ENCODE measurements at regions not wholly inside any gene's neighbourhood (a gene's known extent, or its start where the extent isn't known, plus 50 kb on each side); places are given as distances from the start of the nearest gene placed in this dataset.

DNA sequence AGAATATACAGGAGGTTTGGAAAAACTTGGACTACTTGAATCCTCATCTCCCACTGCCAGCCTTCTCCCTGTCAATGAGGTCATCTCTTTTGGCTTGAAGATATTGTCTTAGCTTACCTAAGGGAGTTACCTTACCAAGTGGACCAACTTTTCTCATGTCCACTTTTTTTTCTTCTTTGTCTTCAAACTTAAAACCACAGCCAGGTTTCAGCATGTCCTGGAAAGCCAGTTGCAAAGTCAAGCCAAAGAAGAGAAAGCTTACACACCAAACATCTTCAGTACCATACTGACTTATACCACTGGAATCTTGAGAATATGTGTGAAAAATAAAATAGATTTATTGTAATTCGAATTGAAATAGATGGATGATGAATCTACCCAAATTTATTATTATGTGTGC, 520.5 kb downstream of the HTR7 start:
- no peaks in the 10 kb centered on the region for H3K4me1 Mint-ChIP-seq (ENCODE audit: low read depth)

DNA sequence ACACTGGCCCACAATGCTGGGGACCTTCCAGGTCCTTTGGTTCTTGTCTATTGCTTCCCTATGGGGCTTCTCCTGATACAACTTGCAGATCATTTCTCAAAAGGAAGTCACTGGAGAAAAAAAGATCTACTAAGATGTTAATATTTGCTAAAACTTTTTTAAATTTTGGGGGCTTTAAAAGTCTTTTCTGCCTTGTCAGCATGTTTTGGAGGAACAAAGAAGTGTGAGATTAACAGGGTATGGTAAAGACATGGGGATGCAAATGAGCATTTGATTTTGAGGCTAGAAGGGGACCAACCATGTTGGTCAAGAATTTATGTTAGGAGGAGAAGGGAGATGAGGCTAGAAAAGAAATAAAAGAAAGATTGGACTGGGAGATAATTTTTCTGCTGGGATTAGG, 515.4 kb downstream of the HTR7 start:
- no peaks in the 10 kb centered on the region for H3K27me3 Mint-ChIP-seq (ENCODE audit: insufficient read depth)
- no peaks in the 10 kb centered on the region for H3K9me3 Mint-ChIP-seq
- H3K4me1 Mint-ChIP-seq (ENCODE audit: low read depth), result no peaks in the 10 kb centered on the region
- DNase-seq (ENCODE audit: low spot score), result no peak
- H3K36me3 Mint-ChIP-seq (ENCODE audit: low read depth), result no peaks in the 10 kb centered on the region
- no peak overlapping the region for H3K4me3 Mint-ChIP-seq
- no peak overlapping the region for H3K27ac Mint-ChIP-seq
- intact Hi-C loops (cut with micrococcal nuclease), result no loop called here

More for the DNA sequence above, 520.5 kb downstream of the HTR7 start:
- H3K36me3 Mint-ChIP-seq (ENCODE audit: low read depth), result no peaks in the 10 kb centered on the region
- no peaks in the 10 kb centered on the region for H3K9me3 Mint-ChIP-seq
- H3K27me3 Mint-ChIP-seq (ENCODE audit: insufficient read depth), result no peaks in the 10 kb centered on the region
- no peak for DNase-seq (ENCODE audit: low spot score)
- intact Hi-C loops (cut with micrococcal nuclease), result no loop called here
- H3K4me3 Mint-ChIP-seq, result no peak overlapping the region
- no peak overlapping the region for H3K27ac Mint-ChIP-seq

- Mint-ChIP-seq H3K36me3 (ENCODE audit: low read depth) (no peaks in the 10 kb centered on the region), H3K27ac (no peak overlapping the region), H3K9me3 (no peaks in the 10 kb centered on the region), H3K4me1 (ENCODE audit: low read depth) (no peaks in the 10 kb centered on the region), H3K4me3 (no peak overlapping the region), H3K27me3 (ENCODE audit: insufficient read depth) (peaks cover 3% of the 10 kb centered on the region)
- intact Hi-C loops (cut with micrococcal nuclease), result no loop called here
- no peak for DNase-seq (ENCODE audit: low spot score)
These were observed 513.6 kb downstream of the HTR7 start for GRCh38 chr10:90344226-90344625.

DNA sequence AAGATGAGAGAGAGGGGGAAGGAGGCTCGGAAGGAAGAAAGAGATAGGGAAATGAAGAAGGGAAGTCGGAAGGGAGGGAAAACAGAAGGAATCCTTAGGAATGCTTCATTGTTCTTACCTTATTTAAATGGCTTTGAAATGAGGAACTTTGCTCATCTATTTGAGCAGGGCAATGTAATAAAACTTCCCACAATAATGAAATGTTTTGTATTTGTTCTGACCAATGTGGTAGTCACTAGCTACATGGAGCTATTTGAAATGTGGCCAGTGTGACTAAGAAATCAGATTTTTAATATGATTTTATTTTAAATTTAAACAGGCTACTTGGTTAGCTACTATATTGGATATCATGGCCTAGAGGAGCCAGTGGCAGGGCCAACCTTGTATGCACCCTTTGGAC, 510.6 kb downstream of the HTR7 start:
- H3K9me3 Mint-ChIP-seq, result no peaks in the 10 kb centered on the region
- DNase-seq (ENCODE audit: low spot score), result no peak
- intact Hi-C loops (cut with micrococcal nuclease), result no loop called here
- H3K4me3 Mint-ChIP-seq, result no peak overlapping the region
- H3K36me3 Mint-ChIP-seq (ENCODE audit: low read depth), result no peaks in the 10 kb centered on the region
- H3K4me1 Mint-ChIP-seq (ENCODE audit: low read depth), result no peaks in the 10 kb centered on the region
- peaks cover 3% of the 10 kb centered on the region for H3K27me3 Mint-ChIP-seq (ENCODE audit: insufficient read depth)
- no peak overlapping the region for H3K27ac Mint-ChIP-seq

DNA sequence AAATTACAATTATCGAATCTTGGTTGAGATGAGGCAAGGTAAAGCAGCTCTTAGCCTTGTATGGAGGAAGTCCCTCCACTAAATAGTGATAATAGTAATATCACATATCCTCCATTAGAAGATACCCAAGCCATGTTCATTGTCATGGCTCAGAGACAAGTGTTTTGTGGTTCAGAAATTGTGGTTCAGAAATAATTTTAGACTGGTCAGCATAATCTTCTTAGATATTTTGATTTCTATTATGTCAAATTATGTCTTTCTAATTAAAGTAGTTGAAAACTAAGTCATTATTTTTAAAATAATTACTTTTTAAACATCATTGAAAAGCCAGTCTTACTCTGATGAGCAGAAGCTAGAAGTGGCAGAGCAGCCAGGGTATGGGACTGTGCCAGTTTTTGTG, 507.7 kb downstream of the HTR7 start:
- Mint-ChIP-seq H3K36me3 (ENCODE audit: low read depth) (no peaks in the 10 kb centered on the region), H3K27ac (no peak overlapping the region), H3K27me3 (ENCODE audit: insufficient read depth) (peaks cover 3% of the 10 kb centered on the region), H3K9me3 (no peaks in the 10 kb centered on the region), H3K4me1 (ENCODE audit: low read depth) (no peaks in the 10 kb centered on the region), H3K4me3 (no peak overlapping the region)
- no peak for DNase-seq (ENCODE audit: low spot score)
- intact Hi-C loops (cut with micrococcal nuclease), result no loop called here

- H3K27me3 Mint-ChIP-seq (ENCODE audit: insufficient read depth), result peaks cover 4% of the 10 kb centered on the region
- H3K4me1 Mint-ChIP-seq (ENCODE audit: low read depth), result no peaks in the 10 kb centered on the region
- H3K36me3 Mint-ChIP-seq (ENCODE audit: low read depth), result no peaks in the 10 kb centered on the region
- no peak overlapping the region for H3K27ac Mint-ChIP-seq
- intact Hi-C loops (cut with micrococcal nuclease), result no loop called here
- no peak for DNase-seq (ENCODE audit: low spot score)
- no peaks in the 10 kb centered on the region for H3K9me3 Mint-ChIP-seq
- no peak overlapping the region for H3K4me3 Mint-ChIP-seq
These were observed 505.6 kb downstream of the HTR7 start for GRCh38 chr10:90352288-90352687.

DNA sequence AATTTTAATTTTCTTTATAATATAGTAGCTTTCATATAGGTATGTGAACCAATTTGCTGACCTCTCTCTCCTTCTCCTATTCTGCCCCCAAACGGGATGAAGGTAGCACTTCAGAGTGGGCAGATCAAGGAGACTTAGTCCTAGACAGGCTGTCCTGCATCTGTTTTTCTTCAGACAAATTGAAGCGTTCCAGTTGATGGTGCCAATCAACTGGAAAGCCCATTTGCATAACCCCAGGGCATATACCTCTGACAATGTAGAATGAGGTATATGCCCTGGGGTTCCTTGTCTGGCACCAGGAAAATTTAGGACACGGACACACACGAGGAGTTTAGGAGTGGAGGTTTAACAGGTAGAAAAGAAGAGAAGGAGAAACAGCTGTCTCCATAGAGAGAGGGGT, 502.9 kb downstream of the HTR7 start:
- intact Hi-C loops (cut with micrococcal nuclease), result no loop called here
- H3K27me3 Mint-ChIP-seq (ENCODE audit: insufficient read depth), result peaks cover 1% of the 10 kb centered on the region
- H3K9me3 Mint-ChIP-seq, result no peaks in the 10 kb centered on the region
- H3K36me3 Mint-ChIP-seq (ENCODE audit: low read depth), result no peaks in the 10 kb centered on the region
- DNase-seq (ENCODE audit: low spot score), result no peak
- H3K4me1 Mint-ChIP-seq (ENCODE audit: low read depth), result no peaks in the 10 kb centered on the region
- H3K4me3 Mint-ChIP-seq, result no peak overlapping the region
- no peak overlapping the region for H3K27ac Mint-ChIP-seq

DNA sequence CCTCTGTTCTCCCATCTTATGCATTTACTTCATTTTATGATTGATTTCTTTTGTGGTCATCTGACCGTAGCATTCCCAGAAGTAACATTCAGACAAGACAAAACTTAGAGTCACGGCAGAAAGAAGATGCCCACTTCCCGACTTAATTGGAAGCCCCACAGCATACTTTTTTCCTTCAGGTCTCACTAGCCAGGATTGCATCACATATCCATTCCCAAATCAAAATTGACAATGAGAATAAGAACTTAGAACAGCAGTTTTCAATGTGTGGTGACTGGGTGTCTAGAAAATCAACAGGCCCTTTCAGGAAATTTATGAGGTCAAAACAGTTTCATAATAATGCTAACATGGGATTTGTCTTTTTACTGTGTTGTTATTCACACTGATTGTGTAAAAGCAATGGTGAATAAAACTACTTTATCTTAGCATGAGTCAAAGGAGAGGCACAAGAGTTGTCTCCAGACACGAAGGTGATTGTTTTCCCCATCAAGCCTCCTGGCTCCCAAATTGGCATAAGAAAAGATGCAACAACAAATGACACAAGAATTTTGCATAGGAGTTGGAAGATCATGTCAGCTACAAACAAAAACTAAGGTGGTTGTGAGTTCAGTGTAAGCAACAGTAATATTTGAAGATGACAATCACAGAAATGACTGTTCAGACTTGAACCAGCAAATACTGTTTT, 493.9 kb downstream of the HTR7 start:
- H3K9me3 Mint-ChIP-seq, result no peaks in the 10 kb centered on the region
- H3K27me3 Mint-ChIP-seq (ENCODE audit: insufficient read depth), result no peaks in the 10 kb centered on the region
- H3K4me3 Mint-ChIP-seq, result no peak overlapping the region
- H3K36me3 Mint-ChIP-seq (ENCODE audit: low read depth), result no peaks in the 10 kb centered on the region
- DNase-seq (ENCODE audit: low spot score), result no peak
- H3K27ac Mint-ChIP-seq, result no peak overlapping the region
- intact Hi-C loops (cut with micrococcal nuclease), result no loop called here
- H3K4me1 Mint-ChIP-seq (ENCODE audit: low read depth), result no peaks in the 10 kb centered on the region

DNA sequence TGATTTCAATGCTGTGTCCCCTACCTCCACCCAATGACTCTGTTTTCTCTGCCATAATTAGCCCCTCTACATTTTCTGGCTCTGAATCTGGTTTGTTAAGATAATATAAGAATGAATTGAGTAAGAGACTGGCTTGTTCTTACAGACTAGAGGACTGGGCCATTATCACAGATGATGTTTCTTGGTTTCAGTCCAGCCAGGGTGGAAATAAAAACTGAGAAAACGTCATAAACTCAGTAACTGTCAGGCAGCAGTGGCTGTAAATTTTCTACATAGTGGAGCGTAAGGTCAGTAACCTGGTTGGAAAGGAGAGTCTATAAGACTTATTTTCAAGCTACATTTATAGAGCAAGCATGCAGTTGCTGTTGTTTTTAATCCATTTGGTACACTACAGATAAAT, 485.4 kb downstream of the HTR7 start:
- H3K36me3 Mint-ChIP-seq (ENCODE audit: low read depth), result no peaks in the 10 kb centered on the region
- intact Hi-C loops (cut with micrococcal nuclease), result no loop called here
- H3K9me3 Mint-ChIP-seq, result no peaks in the 10 kb centered on the region

GRCh38 chr10:90373911-90374310, 483.9 kb downstream of the HTR7 start:
- no peaks in the 10 kb centered on the region for H3K27me3 Mint-ChIP-seq (ENCODE audit: insufficient read depth)
- intact Hi-C loops (cut with micrococcal nuclease), result no loop called here
- no peak overlapping the region for H3K4me3 Mint-ChIP-seq
- H3K9me3 Mint-ChIP-seq, result no peaks in the 10 kb centered on the region
- H3K27ac Mint-ChIP-seq, result no peak overlapping the region
- no peaks in the 10 kb centered on the region for H3K4me1 Mint-ChIP-seq (ENCODE audit: low read depth)
- no peak for DNase-seq (ENCODE audit: low spot score)
- no peaks in the 10 kb centered on the region for H3K36me3 Mint-ChIP-seq (ENCODE audit: low read depth)

More for the DNA sequence above, 485.4 kb downstream of the HTR7 start:
- Mint-ChIP-seq H3K27ac (no peak overlapping the region), H3K4me1 (ENCODE audit: low read depth) (no peaks in the 10 kb centered on the region), H3K27me3 (ENCODE audit: insufficient read depth) (no peaks in the 10 kb centered on the region), H3K4me3 (no peak overlapping the region)
- DNase-seq (ENCODE audit: low spot score), result no peak

DNA sequence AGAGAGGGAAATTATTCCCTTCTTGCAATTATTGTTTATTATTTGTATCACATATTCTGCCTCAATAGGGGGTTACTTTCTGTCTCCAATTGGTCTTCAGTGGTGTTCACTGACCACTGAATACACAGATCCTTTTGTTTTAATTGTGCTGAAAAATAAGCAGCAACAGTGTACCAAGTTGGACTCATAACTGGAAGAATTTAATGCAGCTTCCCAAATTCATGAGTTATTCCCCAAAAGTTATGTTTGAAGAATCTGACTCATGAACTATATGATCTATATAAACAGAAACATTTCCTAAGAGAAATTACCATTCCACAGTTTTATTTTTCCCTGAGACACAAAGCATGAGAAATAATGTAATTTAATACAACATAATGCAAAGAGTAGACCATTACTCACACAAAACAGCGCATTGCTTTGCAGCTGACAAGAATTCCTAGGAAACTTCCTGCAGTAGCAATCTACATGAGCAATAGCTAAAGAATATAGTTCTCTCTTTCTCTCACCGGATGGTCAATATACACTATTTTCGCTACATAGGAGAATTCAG, 479.2 kb downstream of the HTR7 start:
- Mint-ChIP-seq H3K36me3 (ENCODE audit: low read depth) (no peaks in the 10 kb centered on the region), H3K27ac (no peak overlapping the region), H3K27me3 (ENCODE audit: insufficient read depth) (no peaks in the 10 kb centered on the region), H3K4me1 (ENCODE audit: low read depth) (no peaks in the 10 kb centered on the region), H3K9me3 (no peaks in the 10 kb centered on the region), H3K4me3 (no peak overlapping the region)
- no peak for DNase-seq (ENCODE audit: low spot score)
- intact Hi-C loops (cut with micrococcal nuclease), result no loop called here

- no peak for DNase-seq (ENCODE audit: low spot score)
- Mint-ChIP-seq H3K4me3 (no peak overlapping the region), H3K9me3 (no peaks in the 10 kb centered on the region), H3K4me1 (ENCODE audit: low read depth) (no peaks in the 10 kb centered on the region), H3K27ac (no peak overlapping the region), H3K36me3 (ENCODE audit: low read depth) (no peaks in the 10 kb centered on the region), H3K27me3 (ENCODE audit: insufficient read depth) (peaks cover 1% of the 10 kb centered on the region)
- intact Hi-C loops (cut with micrococcal nuclease), result no loop called here
These were observed 476.4 kb downstream of the HTR7 start for GRCh38 chr10:90381468-90381867.

DNA sequence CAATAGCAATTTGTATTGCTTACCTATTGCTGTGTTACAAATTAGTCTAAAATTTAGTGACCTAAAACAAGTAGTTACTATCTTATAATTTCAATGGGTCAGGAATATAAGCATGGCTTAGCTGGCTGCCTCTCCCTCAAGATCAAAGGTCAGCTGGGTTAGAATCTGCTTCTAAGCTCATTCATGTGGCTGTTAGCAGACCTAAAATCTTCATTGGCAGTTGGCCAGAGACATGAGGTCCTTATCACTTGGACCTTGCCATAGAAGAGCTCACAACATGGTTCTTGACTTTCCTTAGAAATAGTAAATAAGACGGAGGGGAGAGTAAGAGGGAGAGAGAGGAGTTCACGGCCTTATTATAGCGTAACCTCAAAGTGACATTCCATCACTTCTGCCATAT, 468.0 kb downstream of the HTR7 start:
- no peak for DNase-seq (ENCODE audit: low spot score)
- Mint-ChIP-seq H3K9me3 (no peaks in the 10 kb centered on the region), H3K27me3 (ENCODE audit: insufficient read depth) (no peaks in the 10 kb centered on the region), H3K4me3 (no peak overlapping the region), H3K36me3 (ENCODE audit: low read depth) (no peaks in the 10 kb centered on the region), H3K4me1 (ENCODE audit: low read depth) (no peaks in the 10 kb centered on the region), H3K27ac (no peak overlapping the region)
- intact Hi-C loops (cut with micrococcal nuclease), result no loop called here

GRCh38 chr10:90394311-90394710, 463.5 kb downstream of the HTR7 start:
- no peak overlapping the region for H3K4me3 Mint-ChIP-seq
- intact Hi-C loops (cut with micrococcal nuclease), result no loop called here
- no peak overlapping the region for H3K27ac Mint-ChIP-seq
- no peak for DNase-seq (ENCODE audit: low spot score)
- no peaks in the 10 kb centered on the region for H3K4me1 Mint-ChIP-seq (ENCODE audit: low read depth)
- no peaks in the 10 kb centered on the region for H3K9me3 Mint-ChIP-seq
- H3K27me3 Mint-ChIP-seq (ENCODE audit: insufficient read depth), result peaks cover 2% of the 10 kb centered on the region
- no peaks in the 10 kb centered on the region for H3K36me3 Mint-ChIP-seq (ENCODE audit: low read depth)
